ENCODE measurements at regions not wholly inside any gene's neighbourhood (a gene's known extent, or its start where the extent isn't known, plus 50 kb on each side); places are given as distances from the start of the nearest gene placed in this dataset.

- no peak for TF ChIP-seq CTCF (conservative IDR thresholded peaks at IDR 0.05; ENCODE audit: low read depth, low read length)
- no peak for TF ChIP-seq EZH2 (IDR thresholded peaks at IDR 0.05; ENCODE audit: borderline replicate concordance, low read depth, low read length, poor library complexity, severe bottlenecking)
Observed at GRCh38 chr18:77520767-77521166, 271.1 kb downstream of the GALR1 start.
